SK-N-MC (cell line): ENCODE measurements at regions not wholly inside any gene's neighbourhood (a gene's known extent, or its start where the extent isn't known, plus 50 kb on each side); places are given as distances from the start of the nearest gene placed in this dataset.

ENCODE experiments used
- EZH2 ChIP-seq: fragments of 200-600 bp; sonication (generic); IDR thresholded peaks from one replicate; pipeline ENCODE4 v1.6.1; 2017; ENCODE audit warnings: antibody characterized with exemption
- FOXP2 ChIP-seq: optimal IDR thresholded peaks from 2 replicates; pipeline ENCODE3; 2011; ENCODE audit warnings: mild to moderate bottlenecking, moderate library complexity; ENCODE audit not compliant: insufficient read depth; ENCODE audit errors: extremely low read length, control extremely low read depth
- POLR2AphosphoS5 ChIP-seq: IDR thresholded peaks from 2 replicates; pipeline ENCODE4 v1.6.1; 2012; ENCODE audit warnings: mild to moderate bottlenecking, low read depth, low read length, borderline replicate concordance

- TF ChIP-seq POLR2AphosphoS5 (no peak), FOXP2 (no peak), EZH2 (no peak)
Observed at GRCh38 chr2:117631152-117631945, 183.1 kb upstream of the DDX18 start.
